Colonic mucosa (tissue), 4 donors: ENCODE measurements at regions not wholly inside any gene's neighbourhood (a gene's known extent, or its start where the extent isn't known, plus 50 kb on each side); places are given as distances from the start of the nearest gene placed in this dataset.
"Not testable (repeated sequence)": the region's sequence is repeated elsewhere in the genome, so short reads cannot be mapped to it uniquely, and the experiment has no call there.

ENCODE experiments used
- DNase-seq: peaks from one replicate; pipeline ENCODE4 v3.0.0-alpha.2; 2020
- H3K27ac ChIP-seq: fragments of 200-600 bp; one replicate; pipeline ENCODE4 v1.8.0; 2021
- H3K27me3 ChIP-seq: fragments of 200-600 bp; one replicate; pipeline ENCODE4 v1.8.0; 2021
- H3K36me3 ChIP-seq: fragments of 200-600 bp; one replicate; pipeline ENCODE4 v1.8.0; 2021
- H3K4me1 ChIP-seq: fragments of 200-600 bp; one replicate; pipeline ENCODE4 v1.8.0; 2021; ENCODE audit warnings: mild to moderate bottlenecking
- H3K4me3 ChIP-seq: fragments of 200-600 bp; one replicate; pipeline ENCODE4 v1.8.0; 2021
- H3K9ac ChIP-seq, 2 donors: one replicate each; pipeline ENCODE4 v1.7.0; 2013; ENCODE audit warnings: control low read depth in 2 of 2, low read depth in 2 of 2, low read length in 2 of 2
- H3K9me3 ChIP-seq: fragments of 200-600 bp; one replicate; pipeline ENCODE4 v1.8.0; 2021
- CTCF ChIP-seq: fragments of 200-600 bp; IDR thresholded peaks from one replicate; pipeline ENCODE4 v1.8.0; 2022; ENCODE audit warnings: antibody characterized with exemption, mild to moderate bottlenecking
- intact Hi-C: fragments of 100-400 bp; cut with DNase I; formaldehyde crosslinking; loops from one replicate; pipeline ENCODE4 v1.14.1; 2022
- donor health status: healthy.
- donor health status: DM: no; HTN: no; CAD: no.
- donor health status: DM: no; HTN: no; CAD: no.

- Histone ChIP-seq H3K4me3 (no peak overlapping the region), H3K27me3 (no peaks in the 10 kb centered on the region), H3K9me3 (no peaks in the 10 kb centered on the region), H3K36me3 (no peaks in the 10 kb centered on the region), H3K4me1 (no peaks in the 10 kb centered on the region), H3K27ac (no peak overlapping the region), H3K9ac (no peak overlapping the region)
- intact Hi-C loops, result no loop called here
- TF ChIP-seq CTCF, result no peak
- no peak for DNase-seq
Measured at GRCh38 chr2:138874251-138874650, 94.1 kb upstream of the NXPH2 start.

- intact Hi-C loops, H3K4me3 ChIP-seq, H3K4me1 ChIP-seq, H3K27ac ChIP-seq, DNase-seq, H3K9me3 ChIP-seq, H3K36me3 ChIP-seq, H3K27me3 ChIP-seq, H3K9ac ChIP-seq: not testable (repeated sequence)
Measured at GRCh38 chr2:138872116-138872515, 91.9 kb upstream of the NXPH2 start.

GRCh38 chr2:138871312-138871711 lies 91.1 kb upstream of the NXPH2 start:
- H3K27me3 ChIP-seq, result no peaks in the 10 kb centered on the region
- no peak overlapping the region for H3K9ac ChIP-seq
- intact Hi-C loops, result no loop called here
- DNase-seq, result no peak
- no peaks in the 10 kb centered on the region for H3K4me1 ChIP-seq
- no peak overlapping the region for H3K27ac ChIP-seq
- no peaks in the 10 kb centered on the region for H3K9me3 ChIP-seq
- TF ChIP-seq CTCF, result no peak
- H3K36me3 ChIP-seq, result no peaks in the 10 kb centered on the region
- no peak overlapping the region for H3K4me3 ChIP-seq

- H3K4me3 ChIP-seq, result no peak overlapping the region
- intact Hi-C loops, result no loop called here
- H3K27ac ChIP-seq, result no peak overlapping the region
- no peaks in the 10 kb centered on the region for H3K27me3 ChIP-seq
- no peak overlapping the region for H3K9ac ChIP-seq
- no peaks in the 10 kb centered on the region for H3K4me1 ChIP-seq
- no peak for TF ChIP-seq CTCF
- H3K36me3 ChIP-seq, result no peaks in the 10 kb centered on the region
- no peak for DNase-seq
- H3K9me3 ChIP-seq, result no peaks in the 10 kb centered on the region
Measured at GRCh38 chr2:138867341-138867740, 87.2 kb upstream of the NXPH2 start.

GRCh38 chr2:138866797-138867196 lies 86.6 kb upstream of the NXPH2 start:
- Histone ChIP-seq H3K9ac (no peak overlapping the region), H3K9me3 (no peaks in the 10 kb centered on the region), H3K27me3 (no peaks in the 10 kb centered on the region), H3K27ac (no peak overlapping the region), H3K4me1 (no peaks in the 10 kb centered on the region), H3K36me3 (no peaks in the 10 kb centered on the region), H3K4me3 (no peak overlapping the region)
- intact Hi-C loops, result no loop called here
- TF ChIP-seq CTCF, result no peak
- no peak for DNase-seq

- no peaks in the 10 kb centered on the region for H3K36me3 ChIP-seq
- no peak overlapping the region for H3K4me3 ChIP-seq
- no peak for TF ChIP-seq CTCF
- no peak overlapping the region for H3K9ac ChIP-seq
- no peaks in the 10 kb centered on the region for H3K9me3 ChIP-seq
- H3K27ac ChIP-seq, result no peak overlapping the region
- H3K4me1 ChIP-seq, result no peaks in the 10 kb centered on the region
- DNase-seq, result no peak
- intact Hi-C loops, result no loop called here
- no peaks in the 10 kb centered on the region for H3K27me3 ChIP-seq
Measured at GRCh38 chr2:138853761-138854160, 73.6 kb upstream of the NXPH2 start.
